Stimulated activated CD8-positive, alpha-beta memory T cell treated with anti-CD3 and anti-CD28 coated beads, Interleukin-15, amount 100 ng/mL, for 1 hour (primary cell): ENCODE measurements at regions not wholly inside any gene's neighbourhood (a gene's known extent, or its start where the extent isn't known, plus 50 kb on each side); places are given as distances from the start of the nearest gene placed in this dataset.
"Not testable (repeated sequence)": the region's sequence is repeated elsewhere in the genome, so short reads cannot be mapped to it uniquely, and the experiment has no call there.

Experiments
- DNase-seq: peaks from one replicate; pipeline ENCODE4 v3.0.0-alpha.2; 2020; ENCODE audit warnings: low read depth

DNA sequence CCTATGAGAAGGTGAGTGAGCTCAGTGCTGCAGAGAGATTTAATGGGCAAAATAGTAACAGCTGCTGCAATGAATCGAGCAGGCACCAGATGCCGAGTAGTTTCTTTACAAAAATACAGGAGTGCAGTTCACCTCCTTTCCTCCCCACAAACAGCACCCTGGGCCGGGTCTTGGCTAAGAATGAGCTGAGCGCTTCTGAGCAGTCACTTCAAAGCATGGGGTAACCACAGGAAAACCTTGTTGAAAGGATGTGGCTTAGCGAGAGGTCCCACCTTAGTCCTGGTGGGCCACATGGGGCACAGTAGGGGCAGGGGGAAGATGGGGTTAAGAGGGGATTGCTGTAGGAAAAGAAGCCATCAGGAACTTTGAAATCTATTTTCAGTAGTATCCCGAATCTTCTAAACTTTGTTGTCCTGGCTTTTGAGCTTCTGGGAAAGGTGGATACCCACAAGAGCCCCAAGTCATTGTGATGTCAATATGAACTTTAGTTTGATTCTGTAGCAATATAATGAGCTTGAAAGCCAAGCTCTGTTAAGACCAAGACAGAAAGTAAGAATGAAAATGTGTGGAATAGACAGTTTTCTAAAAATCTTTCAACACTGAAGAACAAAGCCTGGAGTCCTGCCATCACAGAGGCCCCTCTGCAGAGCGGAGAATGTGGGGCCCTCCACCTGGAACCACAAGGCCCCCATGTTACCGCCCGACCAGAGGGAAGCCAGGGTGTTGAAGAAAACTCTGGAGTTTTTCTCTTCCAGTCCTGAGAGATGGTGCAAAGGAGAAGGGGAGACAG lies 101.0 kb upstream of the ZNF236 start:
- DNase-seq, result peak; percentile 28

DNA sequence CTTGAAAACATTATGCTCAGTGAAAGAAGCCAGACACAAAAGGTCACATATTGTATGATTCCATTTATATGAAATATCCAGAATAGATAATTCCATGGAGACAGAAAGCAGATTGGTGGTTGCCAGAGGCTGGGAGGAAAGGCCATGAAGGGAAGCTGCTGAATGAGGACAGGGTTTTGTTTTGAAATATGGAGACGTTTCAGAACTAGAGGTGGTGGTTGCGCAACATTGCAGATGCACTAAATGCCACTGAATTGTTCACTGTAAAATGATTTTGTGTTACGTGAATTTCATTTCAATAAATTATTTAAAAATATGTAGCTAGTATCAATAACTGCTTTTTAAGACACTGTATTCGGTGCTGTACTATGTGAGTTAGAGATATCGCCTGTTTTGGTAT lies 101.7 kb upstream of the ZNF236 start:
- no peak for DNase-seq

DNA sequence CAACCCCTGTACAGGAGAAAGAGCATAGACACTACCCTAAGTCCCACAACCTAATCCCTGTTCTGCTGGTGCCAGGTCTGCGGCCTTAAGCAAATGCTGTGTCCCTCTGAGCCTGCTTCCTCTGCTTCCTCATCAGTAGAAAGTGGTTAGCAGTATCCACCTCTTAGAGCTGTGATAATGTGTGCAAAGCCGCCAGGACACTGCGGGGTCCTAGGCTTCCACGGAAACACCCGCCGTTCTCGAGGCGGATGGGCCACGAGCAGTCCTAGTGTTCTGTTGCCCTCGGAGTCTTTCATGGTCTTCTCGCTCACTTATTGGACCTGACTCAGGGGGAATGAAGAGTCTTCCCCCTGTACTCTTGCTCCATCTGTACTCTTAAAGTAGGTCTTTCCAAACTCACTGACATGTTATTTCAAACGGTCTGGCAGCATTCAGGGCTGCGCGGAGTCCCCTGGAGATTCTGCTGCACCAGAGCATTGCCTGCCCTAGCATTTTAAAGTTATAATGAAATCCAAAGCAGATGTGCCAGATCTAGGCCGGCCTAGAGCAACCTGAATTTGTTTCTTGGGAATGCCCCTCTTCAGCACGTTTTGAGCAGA lies 107.2 kb upstream of the ZNF236 start:
- DNase-seq, result no peak

DNA sequence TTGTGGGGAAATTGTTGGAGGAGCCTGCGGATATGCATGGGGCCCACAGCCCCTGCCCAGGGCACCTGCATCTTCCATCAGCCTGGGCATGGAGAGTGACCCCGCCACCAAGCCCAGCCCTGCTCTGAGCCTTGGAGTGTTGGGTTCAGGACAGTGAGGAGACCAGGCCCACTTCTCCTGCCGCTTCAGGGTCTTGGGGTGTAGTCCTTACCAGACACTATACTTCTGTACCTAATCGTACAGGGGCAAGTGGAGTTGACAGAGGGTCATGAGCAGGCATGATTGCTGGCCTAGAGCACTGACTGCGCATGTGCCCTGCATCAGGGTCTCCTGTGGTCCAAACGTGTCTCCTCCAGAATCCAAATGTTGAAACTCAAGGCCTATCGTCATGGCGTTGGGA lies 108.9 kb upstream of the ZNF236 start:
- no peak for DNase-seq

DNA sequence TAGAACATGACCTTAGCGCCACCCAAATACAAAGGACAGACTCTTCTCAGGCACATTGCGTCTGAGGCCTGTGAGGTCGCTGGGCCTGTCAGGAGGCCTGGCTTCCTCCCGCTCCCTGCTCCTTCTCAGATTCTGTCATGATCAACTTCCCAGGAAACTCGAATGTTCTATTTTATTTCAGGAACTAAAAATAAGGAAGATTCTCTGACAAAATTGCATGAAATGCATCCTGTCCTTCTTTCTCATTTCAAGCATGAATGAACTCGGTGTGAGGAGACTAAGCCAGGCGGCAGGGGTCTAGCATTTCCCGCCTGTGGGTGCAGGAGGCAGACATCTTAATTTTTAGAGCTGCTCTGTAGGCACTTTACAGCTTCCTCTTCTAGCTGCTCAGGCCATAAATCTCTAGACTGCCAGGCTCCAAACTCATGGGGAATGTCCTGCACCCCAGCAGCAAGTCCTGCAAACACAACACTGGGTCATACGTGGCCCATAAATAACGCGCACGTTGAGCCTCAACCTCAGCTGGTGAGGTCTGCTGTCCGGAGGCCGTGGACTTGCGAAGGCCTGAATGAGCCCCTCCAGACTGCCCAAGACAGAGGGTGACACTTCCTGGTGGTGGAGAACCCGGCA lies 109.7 kb upstream of the ZNF236 start:
- no peak for DNase-seq

DNA sequence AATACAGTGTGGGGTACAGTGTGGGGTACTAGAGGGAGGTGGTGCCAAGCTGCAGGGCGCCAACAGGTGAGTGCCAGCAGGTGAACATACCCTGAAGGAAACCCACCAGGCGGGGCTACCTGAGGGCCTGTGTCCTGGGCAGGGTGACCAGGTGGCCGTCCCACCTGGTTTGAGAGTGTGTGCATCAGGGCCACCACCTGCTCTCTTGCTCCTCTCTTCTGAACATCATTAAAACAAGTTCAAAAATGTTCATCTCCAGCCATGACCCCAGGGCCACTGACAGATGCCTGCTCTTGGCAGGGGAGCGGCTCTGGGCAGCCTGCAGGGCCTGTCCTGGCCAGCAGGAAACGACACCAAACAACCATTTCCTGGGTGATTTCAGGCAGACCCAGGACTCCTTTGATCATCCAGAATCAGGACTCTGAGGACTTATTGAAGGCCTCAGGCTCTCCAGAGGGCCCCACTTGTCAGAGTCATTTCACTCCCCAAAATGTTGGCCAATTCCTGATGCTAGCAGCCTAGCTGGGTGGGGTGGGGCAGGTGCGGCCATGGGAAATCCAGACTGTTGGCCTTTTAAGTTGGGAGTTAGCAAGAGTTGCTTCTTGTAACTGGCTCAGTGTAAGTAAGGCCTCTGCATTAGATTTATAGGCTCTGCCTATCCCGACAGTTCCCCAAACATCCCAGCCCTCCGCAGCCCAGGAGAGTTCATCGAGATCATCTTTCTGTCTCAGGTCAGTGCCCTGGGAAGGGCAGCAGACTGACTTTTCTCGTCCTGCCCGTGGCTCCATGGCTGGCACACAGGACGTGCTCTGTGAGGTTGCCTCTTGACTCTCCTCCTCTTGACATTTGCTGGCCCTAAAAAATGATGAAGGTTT lies 111.5 kb upstream of the ZNF236 start:
- no peak for DNase-seq

DNA sequence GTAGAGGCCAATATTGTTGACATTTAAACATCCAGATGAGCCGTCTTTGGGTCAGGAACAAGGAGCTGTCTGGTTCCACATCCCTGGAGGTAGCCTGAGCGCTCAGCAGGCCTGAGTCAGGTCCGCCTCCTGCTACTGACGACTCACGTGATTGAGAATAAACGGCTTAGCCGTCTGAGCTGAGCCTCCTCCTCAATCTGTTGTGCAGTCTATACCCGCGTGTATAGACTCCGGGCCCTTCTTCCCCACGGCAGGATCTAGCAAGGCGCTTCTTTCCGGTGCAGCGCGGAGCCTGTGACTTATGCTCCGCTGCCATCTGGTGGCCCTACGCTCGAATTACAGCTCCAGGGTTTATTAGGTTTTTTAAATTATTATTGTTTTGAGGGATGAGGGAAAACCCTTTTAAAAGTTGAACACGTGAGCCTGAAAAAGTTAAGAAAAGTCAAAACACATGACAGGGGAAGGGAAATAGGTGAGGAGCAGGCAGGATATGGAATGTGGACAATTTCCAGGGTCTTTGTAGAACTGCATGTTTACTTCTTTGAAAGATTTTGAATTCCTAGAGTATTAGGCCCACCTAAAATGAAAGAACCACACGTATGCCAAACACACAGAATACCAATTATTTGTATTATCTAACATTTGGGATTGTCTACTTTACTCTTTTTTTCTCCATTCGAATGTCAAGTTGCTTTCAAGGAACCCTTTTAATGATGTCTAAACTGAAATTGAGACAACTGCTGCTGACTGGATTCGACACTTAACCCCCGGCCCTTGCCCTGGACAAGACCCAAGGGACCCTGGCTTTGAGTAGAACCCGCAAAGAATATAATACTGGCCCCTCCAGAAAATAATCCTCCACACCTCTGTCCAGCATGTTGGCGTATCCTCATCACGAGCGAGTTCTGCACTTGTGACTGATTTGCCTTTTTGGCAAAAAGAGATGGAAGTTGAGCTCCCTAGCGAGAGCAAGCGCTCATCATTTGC lies 112.4 kb upstream of the ZNF236 start:
- peak; percentile 19 for DNase-seq

DNA sequence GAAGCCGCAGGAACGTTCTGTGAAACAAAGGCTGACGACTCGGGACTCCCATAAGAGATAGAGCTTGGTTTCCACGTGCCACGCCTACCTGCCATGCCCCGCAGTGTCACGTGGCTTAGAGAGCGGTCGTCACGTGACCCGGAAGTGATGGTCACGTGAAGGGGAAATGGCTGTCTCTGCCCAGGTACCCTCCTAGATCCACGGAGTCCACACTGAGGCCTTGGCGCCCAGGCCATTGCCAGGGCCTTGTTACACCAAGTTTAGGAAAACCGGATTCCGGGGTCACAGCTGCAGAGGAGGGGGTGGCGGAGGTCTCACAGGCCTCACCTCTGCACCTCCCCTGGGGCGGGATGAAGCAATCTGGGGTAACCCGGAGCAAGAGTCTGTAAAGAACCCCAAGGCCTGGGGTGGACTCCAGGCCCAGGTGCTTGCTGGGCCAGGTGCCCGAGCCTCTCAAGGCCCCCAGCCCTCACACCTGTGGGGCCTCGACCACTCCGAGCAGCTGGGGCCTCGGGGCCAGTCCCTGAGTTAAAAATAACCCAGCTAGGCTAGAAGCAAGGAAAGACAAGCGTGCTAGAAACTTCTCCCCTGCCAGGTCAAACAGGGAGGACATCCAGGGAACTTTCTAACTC lies 113.5 kb upstream of the ZNF236 start:
- no peak for DNase-seq

DNA sequence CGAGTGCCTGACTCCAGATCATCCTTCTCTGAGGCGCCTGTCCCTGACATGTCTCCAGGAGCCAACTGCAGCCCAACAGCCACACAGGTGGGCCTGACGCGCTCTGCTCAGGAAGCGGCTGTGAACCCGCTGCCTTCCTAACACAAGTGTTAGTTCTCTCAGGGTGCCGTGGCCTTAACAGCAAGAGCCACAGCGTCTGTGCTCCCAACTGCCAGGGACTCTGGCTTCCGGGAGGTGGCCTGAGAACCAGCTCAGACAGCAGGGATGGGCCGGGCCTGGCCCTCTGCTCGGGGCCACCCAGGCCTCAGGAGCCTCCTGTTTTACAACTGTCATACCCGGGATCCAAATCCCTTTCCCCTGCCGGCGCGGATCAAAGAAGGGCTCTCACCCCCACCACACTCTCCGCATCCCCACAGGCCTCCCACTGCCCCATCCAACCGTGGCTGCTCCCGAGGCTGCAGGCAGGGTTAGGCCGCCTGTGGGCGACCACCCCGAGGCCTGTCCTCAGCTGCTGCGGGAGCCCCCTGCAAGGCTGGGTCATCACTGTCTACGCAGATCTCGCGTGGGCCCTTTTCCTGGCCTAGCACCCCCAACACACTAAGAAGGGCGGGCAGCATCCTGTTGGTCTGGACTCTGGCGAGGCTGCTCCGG lies 114.2 kb upstream of the ZNF236 start:
- no peak for DNase-seq

DNA sequence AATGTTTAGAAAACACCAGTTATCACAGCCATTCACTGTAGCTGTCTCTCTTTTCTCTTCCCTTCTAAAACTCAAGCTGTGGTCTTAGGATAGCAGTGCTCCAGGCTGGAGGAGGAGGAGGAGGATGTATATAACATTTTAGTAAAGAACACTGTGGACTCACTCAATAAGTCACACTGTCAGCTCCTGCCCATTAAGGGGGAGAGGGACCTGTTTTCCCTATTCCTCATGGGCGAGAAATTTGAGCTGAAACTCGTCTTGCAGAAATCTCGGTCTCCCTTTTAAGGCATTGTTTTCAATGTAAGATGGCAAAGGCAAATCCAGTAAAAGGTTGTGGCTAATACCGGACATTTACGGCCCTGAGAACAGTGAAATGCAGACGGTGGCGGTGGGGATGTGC lies 114.8 kb upstream of the ZNF236 start:
- no peak for DNase-seq

DNA sequence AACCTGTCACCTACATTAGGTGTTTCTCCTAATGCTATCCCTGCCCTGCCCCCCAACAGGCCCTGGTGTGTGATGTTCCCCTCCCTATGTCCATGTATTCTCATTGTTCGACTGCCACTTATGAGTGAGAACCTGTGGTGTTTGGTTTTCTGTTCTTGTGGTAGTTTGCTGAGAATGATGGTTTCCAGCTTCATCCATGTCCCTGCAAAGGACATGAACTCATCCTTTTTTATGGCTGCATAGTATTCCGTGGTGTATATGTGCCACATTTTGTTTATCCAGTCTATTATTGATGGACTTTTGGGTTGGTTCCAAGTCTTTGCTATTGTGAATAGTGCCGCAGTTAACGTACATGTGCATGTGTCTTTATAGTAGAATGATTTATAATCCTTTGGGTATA lies 117.8 kb upstream of the ZNF236 start:
- DNase-seq, result not testable (repeated sequence)

DNA sequence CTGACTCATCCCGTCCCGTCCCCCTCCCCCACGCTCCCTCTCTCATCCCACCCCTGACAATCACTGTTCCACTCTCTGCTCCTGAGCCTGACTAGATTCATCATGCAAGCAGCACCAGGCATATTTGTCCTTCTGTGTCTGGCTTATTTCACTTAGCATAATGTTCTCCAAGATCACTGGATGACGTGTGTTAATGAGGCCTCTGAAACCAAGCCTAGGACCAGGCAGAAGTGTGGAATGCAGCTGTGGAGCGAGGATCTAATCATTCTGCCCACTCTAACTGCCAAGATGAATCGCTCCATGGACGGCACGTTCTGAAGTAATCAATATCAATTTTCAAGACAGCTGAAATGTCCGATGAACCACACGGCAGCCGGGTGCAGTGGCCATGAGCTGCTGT lies 122.4 kb upstream of the ZNF236 start:
- DNase-seq, result no peak

DNA sequence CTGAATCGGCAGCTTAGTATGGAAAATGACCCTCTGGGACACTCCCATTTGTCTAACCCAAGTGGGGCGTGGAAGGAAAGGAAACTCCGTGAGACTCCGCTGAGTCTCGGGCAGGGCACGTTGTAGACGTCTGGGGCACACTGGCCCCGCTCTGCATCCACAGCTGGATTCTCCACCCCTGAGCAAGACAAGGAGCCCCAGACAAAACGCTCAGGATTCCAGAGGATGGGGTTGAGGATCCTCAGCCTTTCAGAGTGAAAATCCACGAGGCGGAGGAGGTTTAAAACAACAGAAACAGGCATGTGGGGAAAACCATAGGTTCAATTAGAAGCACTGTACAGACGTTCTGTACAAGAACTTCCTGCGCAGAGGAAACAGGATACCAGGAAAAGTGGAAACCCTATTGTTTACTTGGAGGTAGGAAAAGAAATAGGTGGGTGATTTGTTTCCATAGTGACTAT lies 124.9 kb upstream of the ZNF236 start:
- no peak for DNase-seq

DNA sequence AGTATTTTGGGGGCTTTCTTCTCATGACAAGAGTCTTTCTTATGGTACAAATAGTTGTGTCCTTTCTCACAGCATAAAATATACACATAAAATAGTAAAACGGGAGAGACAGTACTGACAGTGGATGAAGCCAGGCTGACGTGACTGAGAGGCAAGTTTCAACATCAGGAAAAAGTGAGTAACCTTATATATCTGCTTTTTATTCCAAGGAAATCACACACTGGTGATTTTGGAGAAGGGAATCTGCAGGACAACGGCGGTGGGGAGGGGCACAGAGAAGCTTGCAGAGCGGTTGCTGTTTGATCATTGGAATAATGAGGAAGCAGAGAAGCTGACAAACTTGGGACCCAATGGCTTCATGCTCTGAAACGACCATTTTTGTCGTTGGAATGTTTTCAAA lies 130.6 kb upstream of the ZNF236 start:
- no peak for DNase-seq

DNA sequence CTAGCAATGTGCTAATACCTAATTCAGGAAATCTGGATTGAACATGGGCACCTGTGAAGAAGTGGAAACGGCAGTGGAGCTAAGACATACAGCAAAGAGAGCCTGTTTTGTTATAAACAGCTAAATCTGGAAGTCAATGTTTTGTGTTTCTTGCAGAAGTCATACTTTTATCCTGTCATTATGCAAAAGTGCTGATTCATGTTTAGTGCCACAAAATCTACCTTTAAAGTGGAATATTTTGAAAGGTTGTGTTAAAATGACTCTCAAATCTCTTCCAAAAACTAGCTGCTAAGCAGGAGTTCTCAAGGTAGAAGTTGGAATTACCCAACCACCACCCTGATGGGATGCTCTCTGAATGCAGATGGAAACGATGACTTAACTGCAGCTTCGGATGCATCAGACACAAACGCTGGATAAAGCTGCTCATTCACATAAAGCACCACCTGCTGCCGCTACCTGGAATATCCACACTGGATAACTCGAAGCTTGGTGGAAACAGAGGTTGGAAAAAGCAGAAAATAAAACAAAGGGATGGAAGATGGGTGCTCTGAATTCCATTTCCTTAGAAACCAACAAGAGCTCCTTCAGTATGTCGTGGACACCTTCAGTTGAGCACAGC lies 132.6 kb upstream of the ZNF236 start:
- no peak for DNase-seq

DNA sequence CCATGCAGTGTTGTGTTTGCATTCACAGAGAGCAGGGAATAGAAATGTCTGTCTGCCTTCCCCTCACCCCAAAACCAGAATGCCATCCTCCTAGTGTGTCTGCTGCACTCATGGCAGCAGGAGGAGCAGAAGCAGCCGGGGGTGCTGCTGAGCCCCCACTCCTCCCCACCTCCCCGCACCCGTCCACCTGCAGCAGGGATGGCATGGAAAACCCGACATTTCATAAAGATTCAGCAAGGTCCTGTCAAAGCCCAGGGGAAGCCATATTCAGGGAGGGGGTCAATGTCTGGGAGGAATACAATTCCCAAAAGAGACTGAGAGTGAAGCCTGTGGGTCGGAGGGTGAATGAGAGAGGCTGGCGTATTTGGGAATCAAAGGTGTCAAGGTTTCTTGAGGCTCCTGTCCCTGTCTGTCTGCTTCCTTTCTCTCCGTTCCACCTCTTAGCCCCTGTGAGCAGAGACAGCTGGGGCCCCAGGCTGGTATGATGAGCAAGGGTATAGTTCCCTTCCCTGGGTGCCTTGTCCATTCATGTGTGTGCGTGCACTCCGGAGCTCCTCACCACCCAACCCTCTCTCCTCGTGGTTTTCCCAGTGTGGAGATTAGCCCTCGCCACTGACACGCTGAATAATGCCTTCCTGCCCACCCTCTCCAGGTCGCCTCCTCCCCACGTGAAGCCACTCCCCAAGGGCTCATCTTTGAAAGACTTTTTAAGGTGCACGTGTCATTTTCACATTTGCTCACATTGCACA lies 133.5 kb upstream of the ZNF236 start:
- no peak for DNase-seq

DNA sequence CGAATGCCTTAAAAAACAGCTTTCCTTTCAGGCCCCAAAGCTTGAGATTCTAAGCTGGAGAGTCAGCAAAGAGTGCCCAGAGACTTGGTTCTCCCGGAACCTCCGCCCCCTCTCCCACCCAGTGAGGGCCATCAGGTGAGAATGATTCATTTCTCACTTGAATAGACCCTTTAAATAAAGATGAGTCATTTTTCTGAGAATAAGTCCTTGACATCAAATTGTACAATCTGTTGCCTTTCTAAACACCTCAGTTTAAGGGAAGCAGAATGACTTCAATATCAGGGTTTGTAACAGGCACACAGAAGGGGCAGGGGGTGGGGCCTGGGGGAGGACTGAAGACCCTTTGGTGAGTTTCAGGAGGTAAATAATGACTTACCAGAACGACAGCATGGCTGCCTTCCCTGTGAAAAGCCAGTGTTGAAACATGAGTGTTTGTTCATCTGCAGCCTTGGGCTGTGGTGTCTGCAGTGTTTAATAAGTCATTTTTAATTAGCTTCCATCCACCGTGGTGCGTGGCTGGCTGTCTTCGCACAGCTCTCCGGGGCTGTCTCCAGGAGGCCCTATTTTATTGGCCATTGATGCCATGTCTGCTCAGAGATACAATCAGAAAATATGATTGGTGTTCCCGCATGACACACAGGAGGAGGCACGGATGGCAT lies 134.9 kb upstream of the ZNF236 start:
- DNase-seq, result no peak

DNA sequence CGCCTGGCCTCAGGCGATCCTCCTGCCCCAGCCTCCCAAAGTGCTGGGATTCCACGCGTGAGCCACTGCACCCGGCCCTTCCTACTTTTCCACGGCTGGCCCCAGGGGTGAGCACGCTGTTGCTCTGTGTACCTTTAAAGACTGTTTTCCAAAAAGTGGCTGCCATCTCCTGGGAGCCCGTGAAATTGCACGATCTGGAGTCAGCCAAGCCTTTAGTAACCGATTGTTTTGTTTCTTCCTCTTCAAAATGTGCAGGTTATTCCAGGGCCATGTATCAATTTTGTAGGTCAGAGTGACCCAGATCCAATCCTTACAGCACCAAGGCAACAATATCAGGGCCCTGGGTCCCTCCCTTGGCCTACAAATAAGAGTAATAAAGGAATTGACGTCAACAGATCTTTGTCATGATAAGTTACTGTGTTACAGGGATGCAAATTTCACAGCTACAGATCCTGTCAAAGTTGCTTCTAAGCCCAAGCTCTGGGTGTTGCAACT lies 135.6 kb upstream of the ZNF236 start:
- no peak for DNase-seq
